H1 (cell line): ENCODE measurements at regions not wholly inside any gene's neighbourhood (a gene's known extent, or its start where the extent isn't known, plus 50 kb on each side); places are given as distances from the start of the nearest gene placed in this dataset.

ENCODE experiments used
- CHD7 ChIP-seq: fragments of 300-600 bp; sonication (generic); IDR thresholded peaks from 2 replicates; pipeline ENCODE4 v1.7.1; 2012; ENCODE audit warnings: low read length, moderate library complexity, mild to moderate bottlenecking, inconsistent platforms; ENCODE audit not compliant: insufficient replicate concordance

GRCh38 chr2:184504252-184504651 lies 94.1 kb upstream of the ZNF804A start (continued):
- TF ChIP-seq CHD7, result no peak
- TF ChIP-seq, all 59 proteins: peak for 0
